ENCODE measurements at regions not wholly inside any gene's neighbourhood (a gene's known extent, or its start where the extent isn't known, plus 50 kb on each side); places are given as distances from the start of the nearest gene placed in this dataset.

DNA sequence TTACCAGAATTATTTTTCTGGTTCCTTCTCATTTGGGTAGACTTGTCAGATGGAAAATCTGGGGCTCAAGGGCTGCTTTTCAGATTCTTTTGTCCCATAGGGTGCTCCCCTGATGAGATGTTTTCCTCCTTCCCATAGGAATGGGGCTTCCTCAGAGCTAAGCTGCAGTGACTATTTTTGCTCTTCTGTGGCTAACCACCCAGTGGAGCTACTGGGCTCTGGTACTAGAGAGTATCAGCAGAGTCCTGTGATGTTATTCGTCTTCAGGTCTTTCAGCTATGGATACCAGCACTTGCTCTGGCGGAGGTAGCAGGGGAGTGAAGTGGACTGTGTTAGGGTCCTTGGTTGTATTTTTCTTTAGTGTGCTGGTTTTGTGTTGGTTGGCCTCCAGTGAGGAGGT is 716.1 kb upstream of the LMO3 start:
- TF ChIP-seq, protein P1, sequence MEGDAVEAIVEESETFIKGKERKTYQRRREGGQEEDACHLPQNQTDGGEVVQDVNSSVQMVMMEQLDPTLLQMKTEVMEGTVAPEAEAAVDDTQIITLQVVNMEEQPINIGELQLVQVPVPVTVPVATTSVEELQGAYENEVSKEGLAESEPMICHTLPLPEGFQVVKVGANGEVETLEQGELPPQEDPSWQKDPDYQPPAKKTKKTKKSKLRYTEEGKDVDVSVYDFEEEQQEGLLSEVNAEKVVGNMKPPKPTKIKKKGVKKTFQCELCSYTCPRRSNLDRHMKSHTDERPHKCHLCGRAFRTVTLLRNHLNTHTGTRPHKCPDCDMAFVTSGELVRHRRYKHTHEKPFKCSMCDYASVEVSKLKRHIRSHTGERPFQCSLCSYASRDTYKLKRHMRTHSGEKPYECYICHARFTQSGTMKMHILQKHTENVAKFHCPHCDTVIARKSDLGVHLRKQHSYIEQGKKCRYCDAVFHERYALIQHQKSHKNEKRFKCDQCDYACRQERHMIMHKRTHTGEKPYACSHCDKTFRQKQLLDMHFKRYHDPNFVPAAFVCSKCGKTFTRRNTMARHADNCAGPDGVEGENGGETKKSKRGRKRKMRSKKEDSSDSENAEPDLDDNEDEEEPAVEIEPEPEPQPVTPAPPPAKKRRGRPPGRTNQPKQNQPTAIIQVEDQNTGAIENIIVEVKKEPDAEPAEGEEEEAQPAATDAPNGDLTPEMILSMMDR (conservative IDR thresholded peaks at IDR 0.05; ENCODE audit: low read length), result no peak
- TF ChIP-seq EZH2phosphoT487 (IDR thresholded peaks at IDR 0.05; ENCODE audit: borderline replicate concordance), result no peak
